H9 (cell line): ENCODE measurements at regions not wholly inside any gene's neighbourhood (a gene's known extent, or its start where the extent isn't known, plus 50 kb on each side); places are given as distances from the start of the nearest gene placed in this dataset.

Experiments used
- DNase-seq: peaks from one replicate; pipeline ENCODE4 v3.0.0-alpha.2; 2017
- H2AFZ ChIP-seq: one replicate; pipeline ENCODE4 v1.6.1; 2013; ENCODE audit warnings: mild to moderate bottlenecking, low read length, control low read depth, moderate library complexity
- H2AK5ac ChIP-seq: 2 replicates; pipeline ENCODE4 v1.6.1; 2013; ENCODE audit warnings: low read length, control low read depth, mixed read lengths; ENCODE audit not compliant: insufficient read length
- H2BK120ac ChIP-seq: one replicate; pipeline ENCODE4 v1.6.1; 2013; ENCODE audit warnings: low read depth, mild to moderate bottlenecking, low read length, control low read depth, inconsistent platforms; ENCODE audit not compliant: poor library complexity, severe bottlenecking
- H2BK12ac ChIP-seq: 2 replicates; pipeline ENCODE4 v1.6.1; 2013; ENCODE audit warnings: low read length, control low read depth, mixed read lengths, low read depth; ENCODE audit not compliant: insufficient read length
- H2BK15ac ChIP-seq: 2 replicates; pipeline ENCODE4 v1.6.1; 2013; ENCODE audit warnings: low read depth, low read length, control low read depth
- H2BK20ac ChIP-seq: one replicate; pipeline ENCODE4 v1.6.1; 2013; ENCODE audit warnings: low read depth, mild to moderate bottlenecking, low read length, control low read depth, inconsistent platforms; ENCODE audit not compliant: poor library complexity, severe bottlenecking
- H2BK5ac ChIP-seq: 2 replicates; pipeline ENCODE4 v1.6.1; 2013; ENCODE audit warnings: low read length, control low read depth, mixed read lengths; ENCODE audit not compliant: insufficient read length
- H3K14ac ChIP-seq: 2 replicates; pipeline ENCODE4 v1.6.1; 2013; ENCODE audit warnings: low read length, control low read depth; ENCODE audit not compliant: insufficient read depth
- H3K18ac ChIP-seq: 2 replicates; pipeline ENCODE4 v1.6.1; 2013; ENCODE audit warnings: low read depth, mild to moderate bottlenecking, mixed read lengths, low read length, control low read depth; ENCODE audit not compliant: insufficient read length
- H3K23ac ChIP-seq: 2 replicates; pipeline ENCODE4 v1.6.1; 2013; ENCODE audit warnings: low read length, control low read depth, mixed read lengths, low read depth; ENCODE audit not compliant: insufficient read length
- H3K23me2 ChIP-seq: 2 replicates; pipeline ENCODE4 v1.6.1; 2013; ENCODE audit warnings: low read depth, mild to moderate bottlenecking, mixed read lengths, low read length, control low read depth; ENCODE audit not compliant: insufficient read length, poor library complexity, severe bottlenecking
- H3K27ac ChIP-seq: 2 replicates; pipeline ENCODE4 v1.5.1; 2013; ENCODE audit warnings: low read length, control low read depth, mixed read lengths, low read depth; ENCODE audit not compliant: insufficient read length
- H3K27me3 ChIP-seq: 2 replicates; pipeline ENCODE4 v1.6.1; 2013; ENCODE audit warnings: low read length, control low read depth, inconsistent platforms; ENCODE audit not compliant: insufficient read depth
- H3K4ac ChIP-seq: 2 replicates; pipeline ENCODE4 v1.6.1; 2013; ENCODE audit warnings: low read depth, mild to moderate bottlenecking, control low read depth, inconsistent platforms, low read length, moderate library complexity
- H3K4me1 ChIP-seq: 2 replicates; pipeline ENCODE4 v1.6.1; 2013; ENCODE audit warnings: low read length, control low read depth, inconsistent platforms; ENCODE audit not compliant: insufficient read depth
- H3K4me2 ChIP-seq: 2 replicates; pipeline ENCODE4 v1.6.1; 2013; ENCODE audit warnings: low read length, control low read depth, mixed read lengths; ENCODE audit not compliant: insufficient read length, insufficient read depth
- H3K56ac ChIP-seq: 2 replicates; pipeline ENCODE4 v1.6.1; 2013; ENCODE audit warnings: low read depth, mild to moderate bottlenecking, mixed read lengths, low read length, control low read depth; ENCODE audit not compliant: insufficient read length
- H3K79me1 ChIP-seq: 2 replicates; pipeline ENCODE4 v1.6.1; 2013; ENCODE audit warnings: low read depth, mild to moderate bottlenecking, moderate library complexity, low read length, control low read depth, inconsistent platforms; ENCODE audit not compliant: insufficient read depth, poor library complexity, severe bottlenecking
- H3K79me2 ChIP-seq: 2 replicates; pipeline ENCODE4 v1.6.1; 2013; ENCODE audit warnings: low read length, control low read depth, inconsistent platforms; ENCODE audit not compliant: insufficient read depth
- H3K9ac ChIP-seq: 2 replicates; pipeline ENCODE4 v1.6.1; 2013; ENCODE audit warnings: low read length, control low read depth, mixed read lengths; ENCODE audit not compliant: insufficient read length; ENCODE audit errors: extremely low read depth
- H3K9me3 ChIP-seq: one replicate; pipeline ENCODE4 v1.6.1; 2013; ENCODE audit warnings: low read depth, low read length, inconsistent platforms; ENCODE audit not compliant: control insufficient read depth
- H3T11ph ChIP-seq: one replicate; pipeline ENCODE4 v1.6.1; 2013; ENCODE audit warnings: mild to moderate bottlenecking, low read length, control low read depth, inconsistent platforms
- H4K20me1 ChIP-seq: one replicate; pipeline ENCODE4 v1.6.1; 2013; ENCODE audit not compliant: control insufficient read depth, insufficient read length, insufficient read depth
- H4K5ac ChIP-seq: 2 replicates; pipeline ENCODE4 v1.6.1; 2013; ENCODE audit warnings: low read depth, mild to moderate bottlenecking, mixed read lengths, low read length, control low read depth; ENCODE audit not compliant: insufficient read length
- H4K8ac ChIP-seq: replicated peaks from 2 replicates; pipeline ENCODE4 v1.6.1; 2013; ENCODE audit warnings: low read length, control low read depth, mixed read lengths, low read depth; ENCODE audit not compliant: insufficient read length
- H4K91ac ChIP-seq: 2 replicates; pipeline ENCODE4 v1.6.1; 2013; ENCODE audit warnings: low read depth, mild to moderate bottlenecking, moderate library complexity, mixed read lengths, low read length, control low read depth; ENCODE audit not compliant: insufficient read length
- H3K27ac Mint-ChIP-seq, 3 experiments: 2 replicates in 2 of 3; 3 replicates in 1 of 3; pipeline ENCODE4 v1.8.0; 2020 to 2021; ENCODE audit warnings: mixed read lengths in 3 of 3, mild to moderate bottlenecking in 1 of 3, moderate library complexity in 1 of 3
- H3K27me3 Mint-ChIP-seq: 2 replicates; pipeline ENCODE4 v1.8.0; 2021; ENCODE audit warnings: low read depth, mild to moderate bottlenecking, moderate library complexity, mixed read lengths
- H3K36me3 Mint-ChIP-seq, 3 experiments: 2 replicates in 2 of 3; 3 replicates in 1 of 3; pipeline ENCODE4 v1.8.0; 2020 to 2021; ENCODE audit warnings: low read depth in 3 of 3, mixed read lengths in 3 of 3; ENCODE audit not compliant: insufficient read depth in 1 of 3
- H3K4me1 Mint-ChIP-seq, 2 experiments: 2 replicates each; pipeline ENCODE4 v1.8.0; 2020; ENCODE audit warnings: mixed read lengths in 2 of 2
- H3K4me3 Mint-ChIP-seq, 2 experiments: 2 replicates in 1 of 2; 3 replicates in 1 of 2; pipeline ENCODE4 v1.8.0; 2020 to 2021; ENCODE audit warnings: mild to moderate bottlenecking in 2 of 2, mixed read lengths in 2 of 2, moderate library complexity in 1 of 2
- H3K9me3 Mint-ChIP-seq, 2 experiments: 2 replicates in 1 of 2; 3 replicates in 1 of 2; pipeline ENCODE4 v1.8.0; 2020; ENCODE audit warnings: mild to moderate bottlenecking in 2 of 2, mixed read lengths in 2 of 2, moderate library complexity in 1 of 2
- CTCF ChIP-seq: fragments of 200-600 bp; sonication (generic); conservative IDR thresholded peaks from 3 replicates; pipeline ENCODE4 v1.8.0; 2021; ENCODE audit warnings: antibody characterized with exemption, mild to moderate bottlenecking
- WGBS: extraction: QIAGEN DNeasy Blood & Tissue Kit; methylation state at CpG from one replicate; pipeline ENCODE4 v1.1.7; 2013; ENCODE audit warnings: missing lambda C conversion rate, low lambda C conversion rate, mixed read lengths; ENCODE audit not compliant: insufficient read length; ENCODE audit errors: extremely low coverage; 5-methylcytosine and 5-hydroxymethylcytosine counted together

DNA sequence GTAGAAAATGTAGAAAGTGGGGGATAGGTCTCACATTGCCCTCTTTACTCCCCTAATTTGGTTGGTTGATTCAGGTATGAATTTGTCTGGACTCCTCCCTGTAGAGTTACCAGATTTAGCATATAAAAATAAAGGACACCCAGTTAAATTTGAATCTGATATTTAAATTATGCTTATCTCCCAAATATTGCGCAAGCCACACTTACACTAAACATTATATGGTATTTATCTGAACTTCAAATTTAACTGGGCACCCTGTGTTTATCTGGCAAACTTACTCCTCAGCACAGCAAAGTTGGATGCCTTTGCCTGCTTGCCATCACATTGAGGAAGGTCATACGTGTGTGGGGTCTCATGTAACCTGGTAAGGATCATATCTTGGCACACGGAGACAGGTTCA is 882.4 kb upstream of the FAM98A start:
- Mint-ChIP-seq H3K36me3 (no peaks in the 10 kb centered on the region), H3K4me3 (no peak overlapping the region), H3K27ac (no peak overlapping the region), H3K4me1 (no peaks in the 10 kb centered on the region), H3K9me3 (no peaks in the 10 kb centered on the region; a peak in 2 of 5 replicates), H3K27me3 (no peaks in the 10 kb centered on the region)
- H3K4me1 ChIP-seq: no peaks in the 10 kb centered on the region
- no peak overlapping the region for H2BK5ac ChIP-seq
- no peak overlapping the region for H4K8ac ChIP-seq
- no CpG with 5 or more reads among the region's 3 CpGs for WGBS
- H2AFZ ChIP-seq: no peak overlapping the region
- H3K9ac ChIP-seq: no peak overlapping the region
- no peaks in the 10 kb centered on the region for H4K20me1 ChIP-seq
- no peaks in the 10 kb centered on the region for H3K79me1 ChIP-seq
- no peak overlapping the region for H3K27ac ChIP-seq
- H3K18ac ChIP-seq: no peak overlapping the region
- H3K56ac ChIP-seq: no peak overlapping the region
- H2AK5ac ChIP-seq: no peak overlapping the region
- H3T11ph ChIP-seq: no peak overlapping the region
- no peak overlapping the region for H2BK15ac ChIP-seq
- no peak overlapping the region for H3K4ac ChIP-seq
- H3K23ac ChIP-seq: no peak overlapping the region
- DNase-seq: no peak
- H3K4me2 ChIP-seq: no peak overlapping the region
- H3K14ac ChIP-seq: no peak overlapping the region
- H3K9me3 ChIP-seq: no peaks in the 10 kb centered on the region
- H4K5ac ChIP-seq: no peak overlapping the region
- no peak overlapping the region for H2BK20ac ChIP-seq
- H3K23me2 ChIP-seq: no peaks in the 10 kb centered on the region
- H2BK12ac ChIP-seq: no peak overlapping the region
- TF ChIP-seq CTCF: no peak
- no peak overlapping the region for H2BK120ac ChIP-seq
- no peaks in the 10 kb centered on the region for H3K79me2 ChIP-seq
- H3K27me3 ChIP-seq: no peaks in the 10 kb centered on the region
- no peak overlapping the region for H4K91ac ChIP-seq
